IMR-90 (cell line): ENCODE measurements at regions not wholly inside any gene's neighbourhood (a gene's known extent, or its start where the extent isn't known, plus 50 kb on each side); places are given as distances from the start of the nearest gene placed in this dataset.

ENCODE experiments used
- ATAC-seq: fragments of 200-7000 bp; cut with Tn5 transposase; 2 replicates; pipeline ENCODE4 v1.9.1; 2020; ENCODE audit warnings: low read depth, mild to moderate bottlenecking, moderate library complexity
- BruUV-seq: library from RNA; stranded (reverse); fragments of 400-500 nt; replicated peaks from 2 replicates; lab custom pipeline; 2021; lab: Mats Ljungman, UMichigan
- CTCF ChIA-PET: fragments of 300-600 bp; formaldehyde crosslinking; extraction: SDS; loops from one replicate; lab custom pipeline; 2021; ENCODE audit warnings: antibody characterized with exemption; lab: Yijun Ruan, JAX
- POLR2A ChIA-PET: fragments of 300-600 bp; sonication (Branson Sonifier 250); formaldehyde crosslinking; loops from one replicate; lab custom pipeline; 2022; ENCODE audit warnings: antibody characterized with exemption; ENCODE audit not compliant: unreplicated experiment; lab: Charles Lee
- DNase-seq: peaks from one replicate; pipeline ENCODE4 v3.0.0; 2013
- H2AFZ ChIP-seq: replicated peaks from 2 replicates; pipeline ENCODE3; 2013; ENCODE audit warnings: low read length, mild to moderate bottlenecking; ENCODE audit not compliant: poor library complexity
- H2AK5ac ChIP-seq: 2 replicates; pipeline ENCODE4 v1.6.1; 2013; ENCODE audit warnings: low read depth, low read length, inconsistent platforms
- H2AK9ac ChIP-seq: replicated peaks from 2 replicates; pipeline ENCODE3; 2013; ENCODE audit warnings: mild to moderate bottlenecking, low read depth, low read length, moderate library complexity; ENCODE audit not compliant: poor library complexity
- H2BK120ac ChIP-seq: 2 replicates; pipeline ENCODE4 v1.6.1; 2013; ENCODE audit warnings: low read depth, low read length, inconsistent platforms
- H2BK15ac ChIP-seq: 3 replicates; pipeline ENCODE4 v1.6.1; 2013; ENCODE audit warnings: low read depth, low read length, inconsistent platforms
- H2BK20ac ChIP-seq: 2 replicates; pipeline ENCODE4 v1.6.1; 2013; ENCODE audit warnings: low read depth, mild to moderate bottlenecking, inconsistent platforms, low read length, moderate library complexity
- H2BK5ac ChIP-seq: 2 replicates; pipeline ENCODE4 v1.6.1; 2013; ENCODE audit warnings: mild to moderate bottlenecking, low read depth, low read length, inconsistent platforms; ENCODE audit not compliant: poor library complexity, severe bottlenecking
- H3K14ac ChIP-seq: replicated peaks from 2 replicates; pipeline ENCODE4 v1.6.1; 2013; ENCODE audit warnings: low read depth, low read length, inconsistent platforms
- H3K18ac ChIP-seq: 2 replicates; pipeline ENCODE4 v1.6.1; 2013; ENCODE audit warnings: low read depth, low read length, control low read depth
- H3K23ac ChIP-seq: 2 replicates; pipeline ENCODE4 v1.6.1; 2013; ENCODE audit warnings: low read depth, low read length, inconsistent platforms
- H3K27ac ChIP-seq: 2 replicates; pipeline ENCODE4 v1.5.1; 2013; ENCODE audit warnings: mild to moderate bottlenecking, control low read depth, low read length; ENCODE audit not compliant: insufficient read depth
- H3K27me3 ChIP-seq: 2 replicates; pipeline ENCODE4 v1.6.1; 2013; ENCODE audit warnings: low read length; ENCODE audit not compliant: control insufficient read depth, insufficient read depth
- H3K36me3 ChIP-seq: 2 replicates; pipeline ENCODE4 v1.6.1; 2013; ENCODE audit warnings: low read length, mixed read lengths; ENCODE audit not compliant: control insufficient read depth, insufficient read depth
- H3K4ac ChIP-seq: 2 replicates; pipeline ENCODE4 v1.6.1; 2013; ENCODE audit warnings: low read depth, low read length, inconsistent platforms
- H3K4me1 ChIP-seq: 2 replicates; pipeline ENCODE4 v1.6.1; 2013; ENCODE audit warnings: low read length, mixed read lengths; ENCODE audit not compliant: control insufficient read depth, insufficient read depth
- H3K4me2 ChIP-seq: 2 replicates; pipeline ENCODE4 v1.6.1; 2013; ENCODE audit warnings: low read depth, mild to moderate bottlenecking, control low read depth, low read length, moderate library complexity
- H3K4me3 ChIP-seq: 2 replicates; pipeline ENCODE4 v1.5.1; 2013; ENCODE audit warnings: low read depth, mild to moderate bottlenecking, control low read depth, low read length, moderate library complexity; ENCODE audit not compliant: insufficient read depth
- H3K56ac ChIP-seq: 2 replicates; pipeline ENCODE4 v1.6.1; 2013; ENCODE audit warnings: low read length, inconsistent platforms; ENCODE audit not compliant: insufficient read depth; ENCODE audit errors: extremely low read depth
- H3K79me1 ChIP-seq, 2 experiments: 2 replicates each; pipeline ENCODE4 v1.6.1; 2013; ENCODE audit warnings: low read length in 2 of 2, inconsistent platforms in 1 of 2, low read depth in 1 of 2
- H3K9ac ChIP-seq: 2 replicates; pipeline ENCODE4 v1.6.1; 2013; ENCODE audit warnings: low read depth, low read length, control low read depth
- H3K9me1 ChIP-seq: 2 replicates; pipeline ENCODE4 v1.6.1; 2013; ENCODE audit warnings: low read length, inconsistent platforms; ENCODE audit not compliant: insufficient read depth
- H3K9me3 ChIP-seq: 2 replicates; pipeline ENCODE4 v1.6.1; 2013; ENCODE audit warnings: low read length; ENCODE audit not compliant: control insufficient read depth, insufficient read depth
- H4K20me1 ChIP-seq: 2 replicates; pipeline ENCODE4 v1.6.1; 2013; ENCODE audit warnings: low read length, inconsistent platforms; ENCODE audit not compliant: insufficient read depth
- H4K5ac ChIP-seq: 2 replicates; pipeline ENCODE4 v1.6.1; 2013; ENCODE audit warnings: mild to moderate bottlenecking, low read depth, low read length, control low read depth
- H4K8ac ChIP-seq, 2 experiments: 2 replicates each; pipeline ENCODE4 v1.6.1; 2013; ENCODE audit warnings: low read depth in 2 of 2, low read length in 2 of 2, control low read depth in 1 of 2, inconsistent platforms in 1 of 2
- H4K91ac ChIP-seq: 2 replicates; pipeline ENCODE4 v1.6.1; 2013; ENCODE audit warnings: low read depth, low read length, inconsistent platforms; ENCODE audit not compliant: insufficient read depth
- BHLHE40 ChIP-seq: fragments of 150-350 bp; IDR thresholded peaks from 2 replicates; pipeline ENCODE4 v1.6.1; 2016; ENCODE audit warnings: mild to moderate bottlenecking, low read depth, low read length
- CEBPB ChIP-seq: IDR thresholded peaks from 2 replicates; pipeline ENCODE4 v1.6.1; 2012; ENCODE audit warnings: low read depth, low read length, improper control_type of control experiment
- CHD1 ChIP-seq: IDR thresholded peaks from 2 replicates; pipeline ENCODE4 v1.6.1; 2012; ENCODE audit warnings: low read depth, low read length, improper control_type of control experiment
- FOS ChIP-seq: fragments of 150-350 bp; IDR thresholded peaks from 2 replicates; pipeline ENCODE4 v1.6.1; 2016; ENCODE audit warnings: low read depth, low read length
- MAFK ChIP-seq: IDR thresholded peaks from 2 replicates; pipeline ENCODE4 v1.6.1; 2012; ENCODE audit warnings: low read depth, low read length, improper control_type of control experiment
- MAZ ChIP-seq: IDR thresholded peaks from 2 replicates; pipeline ENCODE4 v1.6.1; 2012; ENCODE audit warnings: low read depth, mild to moderate bottlenecking, low read length, improper control_type of control experiment, moderate library complexity, borderline replicate concordance
- NFE2L2 ChIP-seq: fragments of 150-350 bp; IDR thresholded peaks from 2 replicates; pipeline ENCODE4 v1.6.1; 2016; ENCODE audit warnings: low read depth, mild to moderate bottlenecking, low read length
- WGBS, 2 experiments: methylation state at CpG; one replicate each; pipeline versions ENCODE4 v1.1.5 to v1.1.7; 2013; ENCODE audit warnings: missing lambda C conversion rate in 2 of 2; ENCODE audit not compliant: insufficient read length in 1 of 2; ENCODE audit errors: extremely low coverage in 2 of 2; 5-methylcytosine and 5-hydroxymethylcytosine counted together
- dilution Hi-C: fragments of 300-500 bp; cut with HindIII; formaldehyde crosslinking; loops from one replicate; pipeline ENCODE4 v1.14.3; 2018; ENCODE audit warnings: low sequenced_read_pairs; ENCODE audit not compliant: unreplicated experiment
- in situ Hi-C: fragments of 300-500 bp; cut with MboI; formaldehyde crosslinking; loops from 3 replicates; pipeline ENCODE4 v1.14.3; 2019; ENCODE audit warnings: low sequenced_read_pairs, inconsistent platforms, mixed read lengths
- intact Hi-C: fragments of 100-400 bp; cut with micrococcal nuclease; formaldehyde crosslinking; loops from 2 replicates; pipeline ENCODE4 v1.10.0; 2022
- TF ChIP-seq, protein P1 (sequence below): conservative IDR thresholded peaks from 2 replicates; pipeline ENCODE4 v1.5.1; 2012; ENCODE audit warnings: mild to moderate bottlenecking, low read depth, low read length, improper control_type of control experiment

GRCh38 chr18:8946066-8946838 lies 156.2 kb upstream of the NDUFV2 start:
- no TSS peak for BruUV-seq
- no peaks in the 10 kb centered on the region for H3K36me3 ChIP-seq
- intact Hi-C loops (loop anchor here (5.0 kb wide), 1 partner anchor 89 kb away; no protein-coding TSS in a partner anchor), in situ Hi-C loops (no loop called here), dilution Hi-C loops (no loop called here)
- ChIA-PET CTCF (no interaction called here), POLR2A (no interaction called here)
- peak overlapping the region; percentile 98 for H2BK120ac ChIP-seq
- peak overlapping the region; percentile 93 for H2AK5ac ChIP-seq
- H2BK5ac ChIP-seq: peak overlapping the region; percentile 98
- no peak overlapping the region for H3K4me2 ChIP-seq
- peak overlapping the region; percentile 68 for H3K56ac ChIP-seq
- H4K20me1 ChIP-seq: no peaks in the 10 kb centered on the region
- peaks cover 0 to 19% of the 10 kb centered on the region in 2 experiments; a peak in 1 of 4 replicates for H3K79me1 ChIP-seq
- peak; percentile 98 for DNase-seq
- peak overlapping the region; percentile 94 for H3K14ac ChIP-seq
- H3K27me3 ChIP-seq: no peaks in the 10 kb centered on the region
- peak overlapping the region; percentile 83 to 92 for H4K8ac ChIP-seq
- H3K18ac ChIP-seq: peak overlapping the region; percentile 77; the same call in 1 of the 2 replicates
- peak; percentile 50 for ATAC-seq
- 97% methylated on average over 3 of the region's 5 CpGs; no CpG with 5 or more reads in 1 of the 2 experiments for WGBS, 2 experiments
- H2AFZ ChIP-seq: no peak overlapping the region
- H2BK20ac ChIP-seq: peak overlapping the region; percentile 99
- H4K91ac ChIP-seq: peak overlapping the region; percentile 94
- peak overlapping the region; percentile 69; the same call in 1 of the 2 replicates for H3K27ac ChIP-seq
- peaks cover 39% of the 10 kb centered on the region for H3K9me1 ChIP-seq
- peak overlapping the region; percentile 66; the same call in 1 of the 2 replicates for H3K23ac ChIP-seq
- no peak overlapping the region for H2AK9ac ChIP-seq
- H2BK15ac ChIP-seq: peak overlapping the region; percentile 98
- peaks cover 6% of the 10 kb centered on the region; the same call in 1 of the 2 replicates for H3K9me3 ChIP-seq
- peak overlapping the region; percentile 31; the same call in 1 of the 2 replicates for H4K5ac ChIP-seq
- no peak overlapping the region for H3K4me3 ChIP-seq
- peak overlapping the region; percentile 92 for H3K4ac ChIP-seq
- H3K4me1 ChIP-seq: peaks cover 33% of the 10 kb centered on the region
- TF ChIP-seq CEBPB (peak; percentile 98), MAZ (no peak), BHLHE40 (peak; percentile 67), NFE2L2 (peak; percentile 6; the same call in 1 of the 2 replicates), MAFK (peak; percentile 49; the same call in 1 of the 2 replicates), CHD1 (peak; percentile 83; the same call in 1 of the 2 replicates), FOS (peak; percentile 76; the same call in 1 of the 2 replicates)
- TF ChIP-seq, protein P1, sequence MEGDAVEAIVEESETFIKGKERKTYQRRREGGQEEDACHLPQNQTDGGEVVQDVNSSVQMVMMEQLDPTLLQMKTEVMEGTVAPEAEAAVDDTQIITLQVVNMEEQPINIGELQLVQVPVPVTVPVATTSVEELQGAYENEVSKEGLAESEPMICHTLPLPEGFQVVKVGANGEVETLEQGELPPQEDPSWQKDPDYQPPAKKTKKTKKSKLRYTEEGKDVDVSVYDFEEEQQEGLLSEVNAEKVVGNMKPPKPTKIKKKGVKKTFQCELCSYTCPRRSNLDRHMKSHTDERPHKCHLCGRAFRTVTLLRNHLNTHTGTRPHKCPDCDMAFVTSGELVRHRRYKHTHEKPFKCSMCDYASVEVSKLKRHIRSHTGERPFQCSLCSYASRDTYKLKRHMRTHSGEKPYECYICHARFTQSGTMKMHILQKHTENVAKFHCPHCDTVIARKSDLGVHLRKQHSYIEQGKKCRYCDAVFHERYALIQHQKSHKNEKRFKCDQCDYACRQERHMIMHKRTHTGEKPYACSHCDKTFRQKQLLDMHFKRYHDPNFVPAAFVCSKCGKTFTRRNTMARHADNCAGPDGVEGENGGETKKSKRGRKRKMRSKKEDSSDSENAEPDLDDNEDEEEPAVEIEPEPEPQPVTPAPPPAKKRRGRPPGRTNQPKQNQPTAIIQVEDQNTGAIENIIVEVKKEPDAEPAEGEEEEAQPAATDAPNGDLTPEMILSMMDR: no peak
- H3K9ac ChIP-seq: no peak overlapping the region
